DOHH2 (cell line): ENCODE measurements at regions not wholly inside any gene's neighbourhood (a gene's known extent, or its start where the extent isn't known, plus 50 kb on each side); places are given as distances from the start of the nearest gene placed in this dataset.

Experiments used
- CTCF ChIP-seq: fragments of 200-600 bp; sonication (generic); IDR thresholded peaks from one replicate; pipeline ENCODE4 v1.5.1; 2014; ENCODE audit warnings: antibody characterized with exemption, mild to moderate bottlenecking, low read depth, low read length; ENCODE audit not compliant: poor library complexity, severe bottlenecking
- EZH2phosphoT487 ChIP-seq: fragments of 200-600 bp; sonication (generic); IDR thresholded peaks from 2 replicates; pipeline ENCODE4 v1.6.1; 2017; ENCODE audit warnings: borderline replicate concordance, mild to moderate bottlenecking, antibody characterized with exemption, low read length, moderate library complexity, mixed read lengths

DNA sequence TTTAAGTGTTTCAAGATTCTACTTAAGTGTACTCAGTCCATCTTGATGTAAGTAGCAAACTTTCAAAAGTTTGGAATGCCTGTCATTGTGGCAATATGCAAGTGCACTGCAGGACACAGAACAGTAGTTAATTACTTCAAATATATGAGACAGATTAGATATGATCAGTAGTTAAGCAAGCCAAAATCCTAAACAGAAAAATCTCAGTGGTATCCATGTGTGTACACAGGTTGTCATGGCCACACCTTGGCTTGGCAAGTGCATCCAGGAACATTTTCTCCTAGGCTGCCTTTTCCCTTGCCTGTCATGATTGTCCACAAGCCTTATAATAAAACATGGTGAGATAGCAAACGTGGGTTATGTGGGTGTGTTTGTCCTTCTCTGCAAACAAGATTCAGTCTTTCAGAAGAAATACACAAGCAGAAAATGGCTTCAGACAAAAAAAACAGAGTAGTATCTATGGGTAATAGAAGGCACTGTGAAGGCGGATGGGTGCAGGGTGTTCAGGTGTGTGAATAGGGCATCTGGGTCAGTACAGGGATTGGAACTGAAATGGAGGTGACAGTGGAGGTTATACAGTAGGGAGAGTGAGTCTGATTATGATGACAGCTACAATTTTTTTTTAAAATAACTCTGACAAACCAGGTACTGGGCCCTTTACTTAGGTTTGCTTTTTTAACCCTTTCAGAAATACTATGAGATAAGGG, 229.0 kb upstream of the LRIG1 start:
- TF ChIP-seq CTCF: no peak
- no peak for TF ChIP-seq EZH2phosphoT487
